NCI-H526 treated with DMSO at 0.1 percent for 48 hours (cell line): ENCODE measurements at regions not wholly inside any gene's neighbourhood (a gene's known extent, or its start where the extent isn't known, plus 50 kb on each side); places are given as distances from the start of the nearest gene placed in this dataset.
"Not testable (repeated sequence)": the region's sequence is repeated elsewhere in the genome, so short reads cannot be mapped to it uniquely, and the experiment has no call there.

Source experiments
- DNase-seq: peaks from one replicate; lab custom pipeline; 2025; lab: John Stamatoyannopoulos, UW

GRCh38 chr6:144476286-144476685 is 191.2 kb downstream of the UTRN start:
- no peak for DNase-seq

- DNase-seq: no peak
These were observed 192.3 kb downstream of the UTRN start for GRCh38 chr6:144477396-144477795.

GRCh38 chr6:144477856-144478255 is 192.7 kb downstream of the UTRN start:
- no peak for DNase-seq

- DNase-seq: no peak
These were observed 193.3 kb downstream of the UTRN start for GRCh38 chr6:144478483-144478882.

GRCh38 chr6:144479991-144480390 is 194.9 kb downstream of the UTRN start:
- DNase-seq: no peak

- DNase-seq: no peak
These were observed 195.3 kb downstream of the UTRN start for GRCh38 chr6:144480473-144480872.

GRCh38 chr6:144481527-144481926 is 196.4 kb downstream of the UTRN start:
- no peak for DNase-seq

GRCh38 chr6:144482142-144482541 is 197.0 kb downstream of the UTRN start:
- peak; percentile 27 for DNase-seq

- no peak for DNase-seq
These were observed 200.4 kb downstream of the UTRN start for GRCh38 chr6:144485531-144485930.

GRCh38 chr6:144488590-144488989 is 203.5 kb downstream of the UTRN start:
- no peak for DNase-seq

- no peak for DNase-seq
These were observed 208.1 kb downstream of the UTRN start for GRCh38 chr6:144493035-144493910.

- not testable (repeated sequence) for DNase-seq
These were observed 209.9 kb downstream of the UTRN start for GRCh38 chr6:144495076-144495475.

GRCh38 chr6:144497650-144498049 is 212.5 kb downstream of the UTRN start:
- no peak for DNase-seq

GRCh38 chr6:144500892-144501291 is 215.8 kb downstream of the UTRN start:
- DNase-seq: no peak

GRCh38 chr6:144505214-144505613 is 220.1 kb downstream of the UTRN start:
- DNase-seq: not testable (repeated sequence)

GRCh38 chr6:144506051-144506450 is 220.9 kb downstream of the UTRN start:
- not testable (repeated sequence) for DNase-seq

GRCh38 chr6:144507772-144508312 is 222.7 kb downstream of the UTRN start:
- not testable (repeated sequence) for DNase-seq

- no peak for DNase-seq
These were observed 225.7 kb downstream of the UTRN start for GRCh38 chr6:144510859-144511258.

- DNase-seq: no peak
These were observed 230.6 kb downstream of the UTRN start for GRCh38 chr6:144515761-144516160.

GRCh38 chr6:144519426-144519825 is 234.3 kb downstream of the UTRN start:
- no peak for DNase-seq

GRCh38 chr6:144528743-144529425 is 243.7 kb downstream of the UTRN start:
- DNase-seq: no peak

GRCh38 chr6:144530118-144530517 is 245.0 kb downstream of the UTRN start:
- DNase-seq: no peak

GRCh38 chr6:144532238-144532637 is 247.1 kb downstream of the UTRN start:
- not testable (repeated sequence) for DNase-seq
